Stimulated activated naive CD4-positive, alpha-beta T cell (primary cell): ENCODE measurements at regions not wholly inside any gene's neighbourhood (a gene's known extent, or its start where the extent isn't known, plus 50 kb on each side); places are given as distances from the start of the nearest gene placed in this dataset.

Experiments used
- DNase-seq, 6 experiments: peaks; one replicate each; lab custom pipeline; 2025; lab: John Stamatoyannopoulos, UW

- no peak for DNase-seq
These were observed 587.4 kb upstream of the MDFIC2 start for GRCh38 chr3:70899816-70900215.

- DNase-seq = no peak
These were observed 577.6 kb upstream of the MDFIC2 start for GRCh38 chr3:70890020-70890394.

DNA sequence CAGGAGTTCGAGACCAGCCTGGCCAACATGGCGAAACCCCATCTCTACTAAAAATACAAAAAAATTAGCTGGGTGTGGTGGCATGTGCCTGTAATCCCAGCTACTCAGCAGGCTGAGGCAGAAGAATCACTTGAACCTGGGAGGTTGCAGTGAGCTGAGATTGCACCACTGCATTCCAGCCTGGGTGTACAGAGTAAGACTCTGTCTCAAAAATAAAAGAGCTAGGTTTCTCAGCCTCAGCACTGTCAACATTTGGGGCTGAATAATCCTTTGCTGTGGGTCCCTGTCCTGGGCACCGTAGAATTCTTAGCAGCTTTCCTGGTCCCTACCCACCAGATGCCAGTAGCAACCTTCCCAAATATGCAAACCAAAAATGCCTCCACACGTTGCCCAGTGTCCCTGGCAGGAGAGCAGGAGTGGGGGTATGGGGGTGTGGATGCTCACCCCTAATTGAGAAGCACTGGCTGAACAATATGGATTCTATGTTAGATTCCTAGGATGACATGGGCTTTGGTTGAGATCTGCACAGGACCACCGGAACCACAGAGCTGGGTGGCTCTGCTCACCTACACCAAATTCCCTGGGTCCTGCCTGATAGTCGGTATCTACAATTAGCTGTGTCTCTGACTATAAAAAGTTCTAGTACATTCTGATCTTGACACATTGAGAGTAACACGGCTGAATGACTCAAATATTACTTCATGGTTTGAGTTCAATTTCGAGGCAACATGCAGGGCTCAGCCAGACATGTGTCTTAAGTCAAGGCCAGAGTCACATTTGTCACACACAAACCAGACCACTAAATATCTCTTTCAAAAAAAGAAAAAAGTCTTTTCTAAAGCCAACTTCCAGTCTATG lies 577.0 kb upstream of the MDFIC2 start:
- DNase-seq = no peak

- DNase-seq = no peak
These were observed 573.2 kb upstream of the MDFIC2 start for GRCh38 chr3:70885636-70886035.

GRCh38 chr3:70882104-70882503 lies 569.7 kb upstream of the MDFIC2 start:
- no peak for DNase-seq

DNA sequence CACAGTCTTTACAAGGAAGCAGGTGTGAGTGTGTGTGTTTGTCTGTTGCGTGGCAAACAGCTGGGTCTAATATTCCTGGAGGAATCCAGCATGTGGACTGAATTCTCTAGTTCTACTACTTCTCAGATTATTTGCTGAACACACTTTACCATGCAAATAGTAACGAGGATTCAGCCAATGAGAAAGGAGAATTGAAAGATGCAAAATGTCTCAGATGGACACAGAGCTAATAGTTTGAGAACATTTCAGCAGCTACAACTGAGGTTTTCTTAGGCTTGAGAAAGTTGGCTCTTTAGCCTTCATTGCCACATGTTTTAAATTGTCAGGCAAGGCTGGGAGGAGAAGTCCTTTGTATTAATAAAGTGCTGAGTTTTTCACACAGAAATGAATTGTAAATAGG lies 568.0 kb upstream of the MDFIC2 start:
- no peak for DNase-seq

GRCh38 chr3:70876154-70876553 lies 563.7 kb upstream of the MDFIC2 start:
- DNase-seq = no peak

DNA sequence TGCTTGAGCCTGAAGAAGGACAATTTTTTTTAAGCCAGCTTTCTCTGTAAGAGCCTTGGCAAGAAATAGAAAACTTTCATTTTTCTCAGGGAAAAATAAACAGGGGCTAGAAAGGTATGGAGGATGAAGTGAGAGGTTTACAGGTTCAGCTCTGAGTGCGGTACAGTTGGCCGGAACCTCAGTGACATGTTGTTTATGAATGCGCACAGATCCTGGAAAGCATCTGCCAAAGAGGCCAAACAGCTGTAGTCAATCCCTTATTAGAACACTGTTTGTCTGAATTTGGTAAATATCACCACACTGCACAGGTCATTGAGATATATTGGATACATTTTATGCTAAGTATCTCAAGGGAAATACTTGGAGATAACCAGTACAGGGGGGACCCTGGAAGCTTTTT lies 561.8 kb upstream of the MDFIC2 start:
- no peak for DNase-seq

DNA sequence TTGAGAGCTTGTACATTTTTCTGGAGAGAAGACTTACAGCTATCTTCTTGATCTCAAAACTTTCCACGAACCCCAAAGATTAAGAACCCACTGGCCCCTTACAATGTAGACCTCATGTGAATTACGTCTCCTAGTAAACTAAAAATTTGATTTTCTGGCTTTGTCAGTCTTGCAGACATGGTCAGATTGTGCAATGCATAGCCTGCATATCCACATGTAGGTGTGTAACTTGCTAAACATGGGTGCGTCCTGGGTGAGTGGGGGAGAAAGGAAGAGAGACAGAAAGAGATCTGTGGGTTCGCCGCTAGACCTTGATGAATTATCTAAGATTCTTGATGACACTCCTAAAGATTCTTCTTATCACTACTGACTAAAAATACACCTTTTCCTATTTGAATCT lies 561.2 kb upstream of the MDFIC2 start:
- no peak for DNase-seq

DNA sequence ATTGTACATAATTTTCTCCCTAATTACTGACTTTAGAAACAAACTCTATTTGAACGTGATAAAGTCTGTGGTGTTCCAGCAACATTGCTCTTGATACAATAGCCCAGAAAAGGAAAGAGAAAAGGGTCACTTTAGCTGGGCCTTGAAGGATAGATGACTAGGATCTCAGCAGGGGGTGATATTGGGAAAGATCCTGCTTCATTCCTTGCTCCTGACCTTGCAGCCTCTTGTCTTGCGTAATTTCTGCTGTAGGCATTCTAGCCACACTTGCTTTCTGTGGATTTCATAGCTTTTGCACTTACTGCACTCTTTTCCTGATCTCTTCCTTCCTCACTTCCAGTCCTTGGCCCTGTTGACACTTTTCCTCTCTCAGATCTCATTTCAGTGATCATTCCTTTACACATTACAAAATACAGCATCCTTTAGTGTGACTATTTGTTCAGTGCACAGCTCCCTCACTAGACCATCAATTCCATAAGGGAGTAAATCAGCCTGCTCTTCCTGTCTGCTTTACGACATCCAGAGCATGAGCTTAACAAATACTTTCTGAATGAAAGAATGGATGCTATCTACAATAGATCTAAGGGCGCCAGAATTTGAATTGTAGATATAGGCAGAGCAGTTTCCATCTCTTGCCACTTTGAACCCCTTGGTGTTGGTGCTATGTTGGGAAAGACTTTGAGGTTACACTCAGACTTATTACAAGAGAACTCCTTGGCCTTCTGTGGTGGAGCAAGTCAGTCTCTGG lies 559.6 kb upstream of the MDFIC2 start:
- DNase-seq = no peak

- DNase-seq = no peak
These were observed 558.1 kb upstream of the MDFIC2 start for GRCh38 chr3:70870576-70870975.

DNA sequence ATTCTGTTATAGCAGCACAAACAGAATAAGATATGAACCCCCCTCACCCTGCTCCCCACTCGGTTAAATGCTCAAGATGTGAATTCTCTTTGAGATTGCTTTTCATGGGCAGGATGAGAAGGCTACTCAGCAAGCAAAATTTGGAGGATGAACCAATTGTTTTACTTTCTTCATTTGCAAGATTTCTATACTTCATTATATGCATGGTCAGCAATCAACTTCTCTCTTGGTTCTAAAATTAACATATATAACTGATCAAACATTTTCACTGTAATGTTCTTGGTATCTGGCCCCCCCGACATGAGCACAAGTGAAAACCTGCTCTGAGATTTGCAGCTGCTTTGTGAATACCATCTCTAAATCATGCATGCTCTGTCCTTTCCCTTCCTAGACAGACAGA lies 556.1 kb upstream of the MDFIC2 start:
- no peak for DNase-seq

GRCh38 chr3:70863049-70863448 lies 550.6 kb upstream of the MDFIC2 start:
- DNase-seq = no peak

GRCh38 chr3:70861855-70862254 lies 549.4 kb upstream of the MDFIC2 start:
- no peak for DNase-seq

DNA sequence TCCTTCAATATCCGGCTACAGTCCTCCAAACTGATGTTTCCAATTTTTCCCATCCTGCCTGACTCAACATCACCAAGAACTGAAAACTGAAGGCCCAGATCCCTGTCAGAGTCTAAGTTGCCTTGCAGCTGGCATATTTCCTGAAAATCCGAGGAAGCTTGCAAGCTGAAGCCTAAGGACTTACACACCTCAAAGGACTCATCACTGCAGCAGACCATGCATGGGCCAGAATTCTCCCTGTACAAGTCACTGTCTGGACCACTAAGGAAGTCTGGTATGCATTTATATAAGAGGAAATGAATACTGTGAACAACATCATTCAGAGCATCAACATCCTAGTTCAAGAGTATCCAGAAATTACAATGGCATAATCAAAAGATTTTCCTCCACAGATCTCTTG lies 548.8 kb upstream of the MDFIC2 start:
- no peak for DNase-seq

- DNase-seq = no peak
These were observed 545.5 kb upstream of the MDFIC2 start for GRCh38 chr3:70857916-70858315.

GRCh38 chr3:70856414-70857162 lies 544.1 kb upstream of the MDFIC2 start:
- no peak for DNase-seq

GRCh38 chr3:70855149-70855548 lies 542.7 kb upstream of the MDFIC2 start:
- DNase-seq = no peak

DNA sequence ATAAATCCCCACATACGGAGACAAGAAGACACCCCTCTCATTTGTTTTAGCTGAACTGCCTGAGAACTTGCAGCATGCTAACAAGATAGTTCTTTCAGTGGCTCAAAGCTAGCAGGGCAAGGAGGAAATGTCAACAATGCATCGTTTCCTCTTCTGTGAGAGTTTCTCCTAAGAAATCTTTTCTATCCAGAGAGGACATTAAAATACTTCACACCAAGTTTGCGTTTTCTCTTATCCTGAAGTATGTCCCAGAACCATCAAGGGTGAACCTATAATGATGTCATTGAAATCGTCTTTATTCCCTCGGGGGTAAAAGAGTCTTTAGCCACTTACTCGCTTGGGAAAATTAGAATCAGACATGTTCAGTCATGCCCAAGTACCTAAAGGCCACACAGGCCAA lies 541.7 kb upstream of the MDFIC2 start:
- no peak for DNase-seq

GRCh38 chr3:70853161-70853944 lies 540.9 kb upstream of the MDFIC2 start:
- no peak for DNase-seq

DNA sequence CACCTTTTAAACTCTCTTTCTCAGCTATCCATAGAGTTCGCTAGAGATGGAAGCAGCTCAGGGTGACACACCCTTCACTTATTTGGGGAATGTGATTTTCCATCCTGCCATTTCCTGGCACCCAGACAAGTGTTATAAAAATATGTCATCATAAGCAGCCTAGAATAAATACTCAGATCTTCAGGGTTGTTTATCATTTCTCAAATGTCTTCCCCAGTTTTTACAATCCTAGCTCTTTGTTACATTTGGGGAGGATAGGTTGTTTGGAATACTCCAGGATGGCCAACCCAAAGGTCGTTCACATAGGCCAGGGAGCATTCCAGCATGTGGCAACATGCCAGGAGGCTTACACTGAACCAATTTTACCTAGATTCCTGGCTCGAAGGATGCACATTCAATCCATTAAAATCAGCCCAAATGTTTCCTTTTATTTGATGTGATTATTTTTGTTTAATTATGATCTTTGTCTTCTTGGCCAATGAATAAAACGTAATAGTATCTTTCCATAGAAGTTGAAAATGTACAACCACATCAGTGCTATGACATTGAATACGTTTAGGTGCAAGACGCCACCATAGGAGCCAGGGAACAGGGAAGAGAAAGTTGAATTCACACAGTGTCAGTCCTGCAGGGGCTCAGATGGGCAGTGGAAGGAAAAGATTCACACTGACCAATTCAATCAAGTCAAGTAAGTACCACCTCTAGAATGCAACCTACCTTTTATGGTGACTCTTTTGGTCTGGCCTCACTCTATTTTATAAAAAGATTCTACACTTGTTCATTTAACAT lies 537.7 kb upstream of the MDFIC2 start:
- no peak for DNase-seq
